22Rv1 (cell line): ENCODE measurements at regions not wholly inside any gene's neighbourhood (a gene's known extent, or its start where the extent isn't known, plus 50 kb on each side); places are given as distances from the start of the nearest gene placed in this dataset.

Source experiments
- ZFX ChIP-seq: fragments of 450-650 bp; IDR thresholded peaks from 2 replicates; pipeline ENCODE4 v1.6.1; 2017; ENCODE audit warnings: antibody characterized with exemption, borderline replicate concordance
- TF ChIP-seq, protein P1 (sequence below): fragments of 450-650 bp; IDR thresholded peaks from 2 replicates; pipeline ENCODE4 v1.5.1; 2017; ENCODE audit warnings: mild to moderate bottlenecking

DNA sequence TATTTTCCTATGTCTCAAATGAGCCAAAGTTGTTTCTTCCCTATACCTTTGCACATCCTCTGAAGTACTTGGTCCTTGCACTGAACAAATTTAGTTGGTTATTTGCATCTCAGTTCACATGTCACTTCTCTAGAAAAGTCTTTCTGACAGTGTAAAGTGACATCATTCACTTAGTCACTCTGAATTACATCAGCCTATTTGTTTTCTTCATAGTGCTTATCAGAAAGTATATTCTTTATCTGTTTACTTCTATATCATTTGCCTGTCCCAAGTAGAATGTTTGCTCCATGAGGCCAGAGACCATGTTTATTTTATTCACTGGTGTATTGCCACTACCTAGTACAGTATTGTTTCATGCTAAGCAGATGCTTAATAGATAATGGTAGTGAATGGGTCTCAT is 173.7 kb downstream of the HNMT start:
- TF ChIP-seq, protein P1, sequence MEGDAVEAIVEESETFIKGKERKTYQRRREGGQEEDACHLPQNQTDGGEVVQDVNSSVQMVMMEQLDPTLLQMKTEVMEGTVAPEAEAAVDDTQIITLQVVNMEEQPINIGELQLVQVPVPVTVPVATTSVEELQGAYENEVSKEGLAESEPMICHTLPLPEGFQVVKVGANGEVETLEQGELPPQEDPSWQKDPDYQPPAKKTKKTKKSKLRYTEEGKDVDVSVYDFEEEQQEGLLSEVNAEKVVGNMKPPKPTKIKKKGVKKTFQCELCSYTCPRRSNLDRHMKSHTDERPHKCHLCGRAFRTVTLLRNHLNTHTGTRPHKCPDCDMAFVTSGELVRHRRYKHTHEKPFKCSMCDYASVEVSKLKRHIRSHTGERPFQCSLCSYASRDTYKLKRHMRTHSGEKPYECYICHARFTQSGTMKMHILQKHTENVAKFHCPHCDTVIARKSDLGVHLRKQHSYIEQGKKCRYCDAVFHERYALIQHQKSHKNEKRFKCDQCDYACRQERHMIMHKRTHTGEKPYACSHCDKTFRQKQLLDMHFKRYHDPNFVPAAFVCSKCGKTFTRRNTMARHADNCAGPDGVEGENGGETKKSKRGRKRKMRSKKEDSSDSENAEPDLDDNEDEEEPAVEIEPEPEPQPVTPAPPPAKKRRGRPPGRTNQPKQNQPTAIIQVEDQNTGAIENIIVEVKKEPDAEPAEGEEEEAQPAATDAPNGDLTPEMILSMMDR, result no peak
- TF ChIP-seq ZFX, result no peak
